BE2C (cell line): ENCODE measurements at regions not wholly inside any gene's neighbourhood (a gene's known extent, or its start where the extent isn't known, plus 50 kb on each side); places are given as distances from the start of the nearest gene placed in this dataset.

ENCODE experiments used
- DNase-seq: peaks from one replicate; pipeline ENCODE4 v3.0.0-alpha.2; 2020
- H3K27me3 ChIP-seq: fragments of 250-450 bp; sonication (Bioruptor Pico); 2 replicates; pipeline ENCODE4 v1.5.1; 2020; ENCODE audit warnings: mild to moderate bottlenecking
- H3K36me3 ChIP-seq: fragments of 250-450 bp; sonication (Bioruptor Pico); 2 replicates; pipeline ENCODE4 v1.5.1; 2020; ENCODE audit warnings: mild to moderate bottlenecking
- H3K4me1 ChIP-seq: fragments of 250-450 bp; sonication (Bioruptor Pico); 2 replicates; pipeline ENCODE4 v1.5.1; 2020
- H3K4me3 ChIP-seq: 2 replicates; pipeline ENCODE4 v1.5.1; 2011; ENCODE audit warnings: low read depth, low read length
- H3K9me3 ChIP-seq: fragments of 250-450 bp; sonication (Bioruptor Pico); 2 replicates; pipeline ENCODE4 v1.5.1; 2020
- TF ChIP-seq, protein P1 (sequence below): IDR thresholded peaks from 2 replicates; pipeline ENCODE4 v1.5.1; 2012; ENCODE audit warnings: mild to moderate bottlenecking, low read depth, low read length

DNA sequence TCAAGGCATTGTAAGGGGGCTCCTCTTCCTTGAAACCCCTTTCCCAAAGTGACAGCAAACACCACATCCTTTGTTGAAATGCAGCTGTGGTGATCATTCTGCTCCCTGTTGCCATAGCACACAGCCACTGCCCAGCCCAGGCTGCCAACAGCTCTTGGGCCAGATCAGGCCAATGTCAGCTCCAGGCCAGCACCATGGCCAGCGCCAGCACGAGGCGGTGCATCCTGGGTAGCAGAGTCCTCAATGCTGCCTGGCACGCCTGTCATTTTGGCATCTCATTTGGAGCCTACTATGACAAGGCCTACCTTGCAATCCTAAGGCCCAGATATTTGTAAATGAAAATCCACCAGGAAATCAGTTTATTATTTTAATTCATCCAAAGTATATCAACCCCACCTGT is 390.6 kb downstream of the DNAH5 start:
- no peak for DNase-seq
- H3K9me3 ChIP-seq, result no peaks in the 10 kb centered on the region
- no peak overlapping the region for H3K4me3 ChIP-seq
- no peaks in the 10 kb centered on the region for H3K4me1 ChIP-seq
- TF ChIP-seq, protein P1, sequence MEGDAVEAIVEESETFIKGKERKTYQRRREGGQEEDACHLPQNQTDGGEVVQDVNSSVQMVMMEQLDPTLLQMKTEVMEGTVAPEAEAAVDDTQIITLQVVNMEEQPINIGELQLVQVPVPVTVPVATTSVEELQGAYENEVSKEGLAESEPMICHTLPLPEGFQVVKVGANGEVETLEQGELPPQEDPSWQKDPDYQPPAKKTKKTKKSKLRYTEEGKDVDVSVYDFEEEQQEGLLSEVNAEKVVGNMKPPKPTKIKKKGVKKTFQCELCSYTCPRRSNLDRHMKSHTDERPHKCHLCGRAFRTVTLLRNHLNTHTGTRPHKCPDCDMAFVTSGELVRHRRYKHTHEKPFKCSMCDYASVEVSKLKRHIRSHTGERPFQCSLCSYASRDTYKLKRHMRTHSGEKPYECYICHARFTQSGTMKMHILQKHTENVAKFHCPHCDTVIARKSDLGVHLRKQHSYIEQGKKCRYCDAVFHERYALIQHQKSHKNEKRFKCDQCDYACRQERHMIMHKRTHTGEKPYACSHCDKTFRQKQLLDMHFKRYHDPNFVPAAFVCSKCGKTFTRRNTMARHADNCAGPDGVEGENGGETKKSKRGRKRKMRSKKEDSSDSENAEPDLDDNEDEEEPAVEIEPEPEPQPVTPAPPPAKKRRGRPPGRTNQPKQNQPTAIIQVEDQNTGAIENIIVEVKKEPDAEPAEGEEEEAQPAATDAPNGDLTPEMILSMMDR, result no peak
- H3K27me3 ChIP-seq, result no peaks in the 10 kb centered on the region
- H3K36me3 ChIP-seq, result no peaks in the 10 kb centered on the region

DNA sequence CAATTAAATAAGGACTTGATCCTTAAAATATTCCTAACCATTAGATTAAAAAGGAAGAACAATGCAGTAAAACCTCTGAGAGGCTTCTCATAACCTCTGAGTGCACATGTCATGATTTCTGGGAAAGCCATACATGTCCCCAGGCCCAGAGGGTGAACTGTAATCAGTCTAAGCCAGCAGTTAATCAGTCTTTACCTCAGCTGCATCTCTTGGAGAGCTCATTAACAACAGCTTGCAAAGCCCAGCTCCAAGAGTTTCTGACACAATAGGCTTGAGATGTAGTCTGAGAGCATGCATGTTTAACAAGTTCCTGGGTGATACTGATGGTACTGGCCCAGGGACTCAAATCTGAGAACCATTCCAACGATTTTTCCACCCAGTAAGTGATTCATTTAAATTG is 392.1 kb downstream of the DNAH5 start:
- H3K4me1 ChIP-seq, result no peaks in the 10 kb centered on the region
- TF ChIP-seq, protein P1, result no peak
- H3K36me3 ChIP-seq, result no peaks in the 10 kb centered on the region
- H3K4me3 ChIP-seq, result no peak overlapping the region
- no peak for DNase-seq
- H3K9me3 ChIP-seq, result no peaks in the 10 kb centered on the region
- no peaks in the 10 kb centered on the region for H3K27me3 ChIP-seq

DNA sequence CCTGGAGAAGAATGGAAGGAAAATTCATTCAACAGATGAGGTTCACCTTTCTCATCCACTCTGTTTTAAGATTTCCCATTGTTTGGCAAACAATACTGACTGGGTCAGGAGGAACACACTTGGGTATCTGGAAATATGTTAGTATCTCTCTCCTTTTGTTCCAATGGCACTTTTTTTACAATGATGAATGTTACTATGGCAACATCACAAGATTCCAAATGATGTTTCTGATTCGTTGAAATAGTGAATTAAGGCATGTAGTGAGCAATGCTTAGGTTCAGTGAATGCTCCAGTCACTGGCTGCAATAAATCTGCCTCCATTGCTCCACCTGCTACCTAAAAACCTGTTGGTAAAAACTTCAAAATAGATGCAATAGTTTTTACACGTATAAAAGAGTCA is 392.8 kb downstream of the DNAH5 start:
- no peaks in the 10 kb centered on the region for H3K36me3 ChIP-seq
- no peak overlapping the region for H3K4me3 ChIP-seq
- TF ChIP-seq, protein P1, result no peak
- no peaks in the 10 kb centered on the region for H3K4me1 ChIP-seq
- H3K27me3 ChIP-seq, result no peaks in the 10 kb centered on the region
- H3K9me3 ChIP-seq, result no peaks in the 10 kb centered on the region
- no peak for DNase-seq

DNA sequence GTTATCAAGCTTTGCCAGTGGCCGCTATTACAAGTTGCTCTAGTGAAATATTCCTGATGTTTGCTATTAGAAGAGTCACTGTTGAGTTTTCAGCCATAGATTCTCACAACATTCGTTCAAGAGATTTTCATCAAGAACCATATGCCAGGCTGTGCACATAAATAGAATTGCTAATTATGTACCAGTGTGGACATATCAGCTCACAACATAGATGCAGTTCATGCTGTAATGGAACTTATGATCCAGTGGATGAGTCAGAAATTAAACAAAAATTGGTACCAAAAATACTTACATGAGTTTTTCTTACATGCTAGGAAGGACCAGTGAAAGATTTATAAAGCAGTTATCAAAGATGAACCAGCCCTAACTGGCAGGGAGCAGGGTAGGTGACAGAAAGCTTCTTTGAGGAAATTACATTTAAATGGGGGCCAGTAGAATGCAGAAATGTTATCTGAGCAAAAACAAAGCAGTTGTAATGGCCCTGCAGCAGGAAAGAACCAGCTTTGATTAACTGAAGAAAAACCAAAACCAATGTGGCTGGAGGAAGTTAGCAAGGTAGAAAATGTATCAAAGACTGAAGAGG is 404.2 kb downstream of the DNAH5 start:
- Histone ChIP-seq H3K4me1 (no peaks in the 10 kb centered on the region), H3K4me3 (no peak overlapping the region), H3K9me3 (no peaks in the 10 kb centered on the region; the same call in 1 of the 2 replicates), H3K36me3 (no peaks in the 10 kb centered on the region), H3K27me3 (no peaks in the 10 kb centered on the region)
- TF ChIP-seq, protein P1, result no peak
- DNase-seq, result no peak

DNA sequence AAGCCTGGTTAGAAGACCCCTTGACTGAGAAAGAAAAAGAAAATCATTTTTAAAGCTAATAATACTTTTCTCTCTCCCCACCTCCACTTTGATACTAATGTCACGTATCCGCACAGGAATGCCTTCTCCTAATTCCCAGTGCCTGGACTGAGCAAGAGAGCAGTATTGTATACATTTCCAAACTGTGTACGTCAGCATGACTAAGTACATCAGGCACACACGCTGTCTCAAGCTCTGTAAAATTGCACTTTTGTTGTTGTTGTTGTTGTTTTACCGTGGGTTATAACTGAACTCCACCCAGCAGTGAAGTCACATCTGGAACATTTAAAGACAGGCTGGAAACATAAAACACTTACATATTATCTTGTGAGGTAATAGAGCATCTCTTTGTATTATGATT is 407.6 kb downstream of the DNAH5 start:
- TF ChIP-seq, protein P1, result no peak
- no peaks in the 10 kb centered on the region for H3K27me3 ChIP-seq
- no peaks in the 10 kb centered on the region; the same call in 1 of the 2 replicates for H3K9me3 ChIP-seq
- DNase-seq, result no peak
- H3K4me1 ChIP-seq, result no peaks in the 10 kb centered on the region
- H3K36me3 ChIP-seq, result no peaks in the 10 kb centered on the region
- H3K4me3 ChIP-seq, result no peak overlapping the region

DNA sequence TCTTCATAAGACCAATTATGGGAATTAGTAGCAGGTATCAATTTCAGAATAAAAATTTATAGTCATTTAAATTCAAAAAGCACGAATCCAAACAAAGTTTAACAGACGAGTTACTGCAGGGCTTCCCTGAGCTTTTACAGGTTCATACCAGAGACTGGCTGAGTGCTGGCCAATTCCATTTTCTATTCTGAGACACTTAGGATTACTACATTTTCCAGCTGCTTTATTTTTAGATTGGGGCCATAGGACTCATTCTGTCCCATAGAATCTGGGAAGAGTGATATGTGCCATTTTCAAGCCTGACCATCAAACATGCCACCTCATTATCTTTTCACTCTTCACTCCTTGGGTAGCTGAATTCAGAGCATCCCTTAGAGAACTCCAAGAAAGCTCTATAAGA is 410.7 kb downstream of the DNAH5 start:
- H3K4me3 ChIP-seq, result no peak overlapping the region
- no peak for DNase-seq
- no peaks in the 10 kb centered on the region for H3K36me3 ChIP-seq
- TF ChIP-seq, protein P1, result no peak
- no peaks in the 10 kb centered on the region for H3K4me1 ChIP-seq
- no peaks in the 10 kb centered on the region for H3K27me3 ChIP-seq
- H3K9me3 ChIP-seq, result no peaks in the 10 kb centered on the region; the same call in 1 of the 2 replicates
